ENCODE measurements at regions not wholly inside any gene's neighbourhood (a gene's known extent, or its start where the extent isn't known, plus 50 kb on each side); places are given as distances from the start of the nearest gene placed in this dataset.

DNA sequence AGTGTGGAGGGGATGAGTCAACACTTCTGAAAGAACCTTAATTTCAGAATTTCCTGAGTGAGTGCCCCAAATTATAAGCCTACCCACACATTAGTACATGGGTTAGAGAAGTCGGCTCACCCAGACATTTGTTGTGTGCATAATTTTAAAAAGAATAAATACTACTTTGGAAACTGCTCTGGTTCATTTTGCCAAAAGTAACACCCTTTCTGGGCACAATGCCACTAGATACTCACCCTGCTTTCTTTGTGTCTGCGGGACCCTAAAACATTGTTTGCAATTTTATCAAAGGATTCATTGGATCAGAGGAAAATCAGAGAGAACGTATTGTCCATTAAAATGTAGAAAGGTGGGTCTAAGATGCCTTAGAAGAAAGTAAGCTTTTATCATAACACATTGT is 245.5 kb upstream of the NRP1 start:
- WGBS (ENCODE audit: insufficient coverage), result no CpG with 5 or more reads among the region's 3 CpGs
- Mint-ChIP-seq H3K4me1 (peaks cover 3% of the 10 kb centered on the region), H3K4me3 (no peak overlapping the region), H3K9me3 (peaks cover 2 to 19% (median 8%) of the 10 kb centered on the region in 7 donors), H3K36me3 (no peaks in the 10 kb centered on the region), H3K27me3 (ENCODE audit: low read depth in 3 of 3) (peaks cover 13 to 22% (median 13%) of the 10 kb centered on the region in 3 donors), H3K27ac (no peak overlapping the region)
- Histone ChIP-seq H3K9ac (ENCODE audit: insufficient read depth, low read length, poor library complexity, severe bottlenecking) (no peak overlapping the region), H2AFZ (ENCODE audit: insufficient read depth, low read depth, low read length, poor library complexity, severe bottlenecking) (no peak overlapping the region), H3K36me3 (replicated peaks in 1 of 2; ENCODE audit: control insufficient read depth in 1 of 2, insufficient read depth in 2 of 2, low read length in 2 of 2) (no peaks in the 10 kb centered on the region), H4K20me1 (ENCODE audit: insufficient read depth, low read length) (no peaks in the 10 kb centered on the region), H3K27ac (ENCODE audit: low read depth in 1 of 2, low read length in 2 of 2) (no peak overlapping the region), H3K9me3 (replicated peaks in 1 of 2; ENCODE audit: control insufficient read depth in 1 of 2, insufficient read depth in 1 of 2, low read length in 2 of 2) (no peaks in the 10 kb centered on the region), H3K4me2 (replicated peaks; ENCODE audit: extremely low read depth, low read length, poor library complexity, severe bottlenecking) (no peak overlapping the region), H3K27me3 (ENCODE audit: control insufficient read depth in 2 of 2, insufficient read depth in 2 of 2, low read length in 2 of 2) (no peaks in the 10 kb centered on the region), H3K4me1 (ENCODE audit: control insufficient read depth in 1 of 2, insufficient read depth in 2 of 2, low read length in 2 of 2) (no peaks in the 10 kb centered on the region), H3K4me3 (replicated peaks in 1 of 3; ENCODE audit: low read depth in 2 of 3, low read length in 3 of 3) (no peak overlapping the region), H3K79me2 (ENCODE audit: insufficient read depth, low read length) (no peaks in the 10 kb centered on the region)
- DNase-seq, result no peak
- TF ChIP-seq, protein P1, sequence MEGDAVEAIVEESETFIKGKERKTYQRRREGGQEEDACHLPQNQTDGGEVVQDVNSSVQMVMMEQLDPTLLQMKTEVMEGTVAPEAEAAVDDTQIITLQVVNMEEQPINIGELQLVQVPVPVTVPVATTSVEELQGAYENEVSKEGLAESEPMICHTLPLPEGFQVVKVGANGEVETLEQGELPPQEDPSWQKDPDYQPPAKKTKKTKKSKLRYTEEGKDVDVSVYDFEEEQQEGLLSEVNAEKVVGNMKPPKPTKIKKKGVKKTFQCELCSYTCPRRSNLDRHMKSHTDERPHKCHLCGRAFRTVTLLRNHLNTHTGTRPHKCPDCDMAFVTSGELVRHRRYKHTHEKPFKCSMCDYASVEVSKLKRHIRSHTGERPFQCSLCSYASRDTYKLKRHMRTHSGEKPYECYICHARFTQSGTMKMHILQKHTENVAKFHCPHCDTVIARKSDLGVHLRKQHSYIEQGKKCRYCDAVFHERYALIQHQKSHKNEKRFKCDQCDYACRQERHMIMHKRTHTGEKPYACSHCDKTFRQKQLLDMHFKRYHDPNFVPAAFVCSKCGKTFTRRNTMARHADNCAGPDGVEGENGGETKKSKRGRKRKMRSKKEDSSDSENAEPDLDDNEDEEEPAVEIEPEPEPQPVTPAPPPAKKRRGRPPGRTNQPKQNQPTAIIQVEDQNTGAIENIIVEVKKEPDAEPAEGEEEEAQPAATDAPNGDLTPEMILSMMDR (IDR thresholded peaks at IDR 0.05), result no peak
- intact Hi-C loops (cut with micrococcal nuclease), result no loop called here

DNA sequence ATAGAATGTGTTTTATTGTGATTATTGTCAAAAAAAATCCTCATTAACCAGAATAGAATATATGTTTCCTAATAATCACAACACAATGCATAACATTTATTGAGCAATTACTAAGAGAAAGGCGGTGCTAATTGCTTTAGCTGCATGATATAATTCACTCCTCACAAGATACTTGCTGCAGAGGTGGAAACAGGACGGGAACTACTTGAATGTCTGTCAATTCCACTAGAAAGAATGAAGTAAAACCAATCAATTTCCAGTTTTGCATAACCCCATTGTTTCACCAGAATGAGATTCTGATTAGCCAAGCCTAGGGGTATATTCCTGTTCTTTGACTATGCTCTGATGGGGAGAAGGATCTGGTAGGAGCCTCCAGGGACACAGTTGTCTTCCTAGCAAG is 239.1 kb upstream of the NRP1 start:
- H3K36me3 Mint-ChIP-seq, result no peaks in the 10 kb centered on the region
- peaks cover 0 to 7% (median 1%) of the 10 kb centered on the region in 7 donors for H3K9me3 Mint-ChIP-seq
- Histone ChIP-seq H3K36me3 (replicated peaks in 1 of 2; ENCODE audit: control insufficient read depth in 1 of 2, insufficient read depth in 2 of 2, low read length in 2 of 2) (no peaks in the 10 kb centered on the region), H3K27me3 (ENCODE audit: control insufficient read depth in 2 of 2, insufficient read depth in 2 of 2, low read length in 2 of 2) (no peaks in the 10 kb centered on the region), H3K4me3 (replicated peaks in 1 of 3; ENCODE audit: low read depth in 2 of 3, low read length in 3 of 3) (no peak overlapping the region), H3K4me1 (ENCODE audit: control insufficient read depth in 1 of 2, insufficient read depth in 2 of 2, low read length in 2 of 2) (peaks cover 41 to 52% of the 10 kb centered on the region in 2 donors), H3K27ac (ENCODE audit: low read depth in 1 of 2, low read length in 2 of 2) (no peak overlapping the region), H3K9me3 (replicated peaks in 1 of 2; ENCODE audit: control insufficient read depth in 1 of 2, insufficient read depth in 1 of 2, low read length in 2 of 2) (no peaks in the 10 kb centered on the region), H3K4me2 (replicated peaks; ENCODE audit: extremely low read depth, low read length, poor library complexity, severe bottlenecking) (no peak overlapping the region), H4K20me1 (ENCODE audit: insufficient read depth, low read length) (no peaks in the 10 kb centered on the region), H3K9ac (ENCODE audit: insufficient read depth, low read length, poor library complexity, severe bottlenecking) (no peak overlapping the region), H2AFZ (ENCODE audit: insufficient read depth, low read depth, low read length, poor library complexity, severe bottlenecking) (peak overlapping the region; percentile 40), H3K79me2 (ENCODE audit: insufficient read depth, low read length) (no peaks in the 10 kb centered on the region)
- intact Hi-C loops (cut with micrococcal nuclease), result no loop called here
- TF ChIP-seq, protein P1 (IDR thresholded peaks at IDR 0.05), result no peak
- H3K4me1 Mint-ChIP-seq, result peaks cover 43% of the 10 kb centered on the region
- peak in 2 of 3 donors; percentile 1 to 28 for DNase-seq
- WGBS (ENCODE audit: insufficient coverage), result no CpG with 5 or more reads among the region's 2 CpGs
- H3K27ac Mint-ChIP-seq, result no peak overlapping the region
- no peak overlapping the region for H3K4me3 Mint-ChIP-seq
- peaks cover 1 to 12% (median 9%) of the 10 kb centered on the region in 3 donors for H3K27me3 Mint-ChIP-seq (ENCODE audit: low read depth in 3 of 3)

Measured in CD14-positive monocyte (primary cell).